Lung (tissue), 11 donors: ENCODE measurements at regions not wholly inside any gene's neighbourhood (a gene's known extent, or its start where the extent isn't known, plus 50 kb on each side); places are given as distances from the start of the nearest gene placed in this dataset.
A peak's percentile ranks its signal among the peaks of the same experiment; 100 is the strongest.

Source experiments
- ATAC-seq: fragments of 200-7000 bp; cut with Tn5 transposase; one replicate; pipeline ENCODE4 v1.9.1; 2020; ENCODE audit warnings: moderate number of reproducible peaks; ENCODE audit not compliant: insufficient read depth, low FRiP score
- DNase-seq, 3 donors: peaks; one replicate each; pipeline ENCODE4 v3.0.0-alpha.2; 2013 to 2017
- H3K27ac ChIP-seq, 2 donors: one replicate each; pipeline ENCODE4 v1.5.1; 2013; ENCODE audit warnings: mild to moderate bottlenecking in 2 of 2, moderate library complexity in 2 of 2, control low read depth in 1 of 2, inconsistent platforms in 1 of 2, low read depth in 1 of 2, low read length in 1 of 2
- H3K27me3 ChIP-seq, 3 donors: one replicate each; pipeline ENCODE4 v1.5.1; 2013; ENCODE audit warnings: low read length in 2 of 3; ENCODE audit not compliant: control insufficient read depth in 3 of 3, insufficient read depth in 3 of 3
- H3K36me3 ChIP-seq, 4 donors: one replicate each; pipeline ENCODE4 v1.5.1; 2013; ENCODE audit warnings: low read length in 4 of 4, mild to moderate bottlenecking in 1 of 4, moderate library complexity in 1 of 4; ENCODE audit not compliant: control insufficient read depth in 4 of 4, insufficient read depth in 4 of 4
- H3K4me1 ChIP-seq, 5 donors: one replicate each; pipeline ENCODE4 v1.5.1; 2013; ENCODE audit warnings: low read length in 5 of 5, mild to moderate bottlenecking in 2 of 5, moderate library complexity in 1 of 5; ENCODE audit not compliant: control insufficient read depth in 5 of 5, insufficient read depth in 5 of 5
- H3K4me3 ChIP-seq: one replicate; pipeline ENCODE4 v1.5.1; 2013; ENCODE audit warnings: mild to moderate bottlenecking, control low read depth, moderate library complexity
- H3K9ac ChIP-seq, 2 donors: one replicate each; pipeline ENCODE4 v1.5.1; 2013; ENCODE audit warnings: low read length in 2 of 2, control low read depth in 1 of 2; ENCODE audit not compliant: insufficient read depth in 1 of 2
- H3K9me3 ChIP-seq, 4 donors: one replicate each; pipeline ENCODE4 v1.5.1; 2013; ENCODE audit warnings: low read length in 3 of 4, mild to moderate bottlenecking in 1 of 4, moderate library complexity in 1 of 4; ENCODE audit not compliant: control insufficient read depth in 4 of 4, insufficient read depth in 3 of 4
- CTCF ChIP-seq: IDR thresholded peaks from 2 replicates; pipeline ENCODE4 v1.5.1; 2012; ENCODE audit warnings: mild to moderate bottlenecking; ENCODE audit errors: control extremely low read depth, extremely low read depth
- WGBS, 2 donors: extraction: QIAGEN DNeasy Blood & Tissue Kit; methylation state at CpG; one replicate each; pipeline ENCODE4 v1.1.7; 2013; 5-methylcytosine and 5-hydroxymethylcytosine counted together
- donor health status: control.
- donor health status: control.
- donor health status: Bipolar disorder and iron deficiency.
- donor health status: healthy.
- donor health status: DM: yes; HTN: yes; CAD: no.

- ATAC-seq (peak; percentile 42), DNase-seq (peak in 2 of 3 donors; percentile 10 to 25)
- Histone ChIP-seq H3K9me3 (peaks cover 0 to 9% (median 8%) of the 10 kb centered on the region in 4 donors), H3K27me3 (no peaks in the 10 kb centered on the region), H3K4me1 (peaks cover 0 to 7% (median 3%) of the 10 kb centered on the region in 5 donors), H3K9ac (no peak overlapping the region), H3K27ac (no peak overlapping the region), H3K36me3 (no peaks in the 10 kb centered on the region), H3K4me3 (no peak overlapping the region)
- no peak for TF ChIP-seq CTCF
- WGBS, 2 donors = 74 to 77% methylated on average over 2 of the region's 2 CpGs
Observed at GRCh38 chr20:40339661-40340449, 349.2 kb downstream of the MAFB start.

GRCh38 chr20:40336533-40336932 is 352.5 kb downstream of the MAFB start:
- WGBS, 2 donors = 80 to 94% methylated on average over 1 of the region's 1 CpG
- Histone ChIP-seq H3K27me3 (no peaks in the 10 kb centered on the region), H3K9me3 (peaks cover 0 to 3% (median 0%) of the 10 kb centered on the region in 4 donors), H3K4me3 (no peak overlapping the region), H3K9ac (no peak overlapping the region), H3K27ac (no peak overlapping the region), H3K4me1 (peaks cover 0 to 14% (median 5%) of the 10 kb centered on the region in 5 donors), H3K36me3 (no peaks in the 10 kb centered on the region)
- no peak for TF ChIP-seq CTCF
- DNase-seq (no peak), ATAC-seq (no peak)

- Histone ChIP-seq H3K4me3 (no peak overlapping the region), H3K27ac (no peak overlapping the region), H3K36me3 (no peaks in the 10 kb centered on the region), H3K9ac (no peak overlapping the region), H3K4me1 (peaks cover 0 to 18% (median 7%) of the 10 kb centered on the region in 5 donors), H3K27me3 (no peaks in the 10 kb centered on the region), H3K9me3 (peaks cover 0 to 3% (median 0%) of the 10 kb centered on the region in 4 donors)
- 64 to 77% methylated on average over 3 of the region's 3 CpGs for WGBS, 2 donors
- TF ChIP-seq CTCF = no peak
- ATAC-seq = no peak
- peak; percentile 66 to 92 (median 82) for DNase-seq
Observed at GRCh38 chr20:40335901-40336351, 353.1 kb downstream of the MAFB start.
